ENCODE measurements at regions not wholly inside any gene's neighbourhood (a gene's known extent, or its start where the extent isn't known, plus 50 kb on each side); places are given as distances from the start of the nearest gene placed in this dataset.
"Not testable (repeated sequence)": the region's sequence is repeated elsewhere in the genome, so short reads cannot be mapped to it uniquely, and the experiment has no call there.

DNA sequence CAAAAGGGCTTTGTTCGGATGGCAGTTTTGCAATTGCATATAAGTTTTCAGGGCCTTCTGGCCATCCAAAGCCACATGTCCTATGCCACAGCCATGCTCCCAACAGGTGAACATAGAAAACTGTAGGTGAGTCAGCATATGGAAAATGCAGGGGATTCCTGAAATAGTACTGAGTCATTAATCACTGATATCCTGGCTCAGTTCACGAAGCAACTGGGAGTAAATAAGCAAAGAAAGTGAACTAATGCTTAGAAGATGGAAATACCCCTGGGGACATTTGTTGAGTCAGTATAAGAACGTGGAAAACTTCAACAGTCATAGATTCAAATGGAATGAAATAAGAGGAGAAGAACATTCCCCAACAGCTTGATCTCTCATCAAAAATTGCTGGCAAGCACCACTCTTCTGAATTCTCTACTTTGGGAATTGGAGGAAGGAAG is 148.9 kb upstream of the RUNX1 start:
- DNase-seq (ENCODE audit: low read depth in 2 of 3, low spot score in 1 of 3), result no peak

DNA sequence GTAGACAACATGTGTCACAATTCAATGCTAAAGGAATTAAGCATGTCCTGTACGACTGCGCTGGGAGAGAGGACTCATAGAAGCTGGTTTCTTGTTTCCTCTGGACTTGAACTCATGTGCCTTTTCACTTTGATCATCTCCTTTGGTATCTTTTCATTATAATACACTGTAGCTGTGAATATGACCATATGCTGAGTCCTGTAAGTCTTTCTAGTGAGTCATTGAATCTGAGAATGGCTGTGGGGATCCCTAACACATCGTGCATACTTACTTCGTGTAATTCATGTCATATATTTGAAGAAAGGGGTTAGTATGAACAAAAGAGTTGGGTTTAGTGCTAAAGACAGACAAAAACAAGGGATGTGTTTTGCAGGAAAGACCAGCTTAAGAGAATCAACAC is 148.1 kb upstream of the RUNX1 start:
- no peak for DNase-seq (ENCODE audit: low read depth in 2 of 3, low spot score in 1 of 3)

DNA sequence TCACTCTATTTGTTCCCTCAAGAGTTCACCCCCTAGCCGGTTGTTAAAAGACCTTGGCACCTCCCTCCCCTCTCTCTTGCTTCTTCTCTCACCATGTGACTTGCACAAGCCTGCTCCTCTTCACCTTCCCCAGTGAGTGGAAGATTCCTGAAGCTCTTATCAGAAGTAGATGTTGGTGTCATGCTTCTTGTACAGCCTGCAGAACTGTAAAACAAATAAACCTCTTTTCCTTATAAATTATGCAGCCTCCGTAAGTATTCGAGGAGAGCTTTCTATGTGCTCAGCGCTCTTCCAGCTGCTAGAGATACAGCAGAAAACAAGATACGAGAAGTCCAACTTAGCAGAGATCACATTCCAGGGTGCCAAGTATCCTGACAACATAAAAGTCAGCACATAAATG is 147.0 kb upstream of the RUNX1 start:
- DNase-seq (ENCODE audit: low read depth in 2 of 3, low spot score in 1 of 3), result no peak

DNA sequence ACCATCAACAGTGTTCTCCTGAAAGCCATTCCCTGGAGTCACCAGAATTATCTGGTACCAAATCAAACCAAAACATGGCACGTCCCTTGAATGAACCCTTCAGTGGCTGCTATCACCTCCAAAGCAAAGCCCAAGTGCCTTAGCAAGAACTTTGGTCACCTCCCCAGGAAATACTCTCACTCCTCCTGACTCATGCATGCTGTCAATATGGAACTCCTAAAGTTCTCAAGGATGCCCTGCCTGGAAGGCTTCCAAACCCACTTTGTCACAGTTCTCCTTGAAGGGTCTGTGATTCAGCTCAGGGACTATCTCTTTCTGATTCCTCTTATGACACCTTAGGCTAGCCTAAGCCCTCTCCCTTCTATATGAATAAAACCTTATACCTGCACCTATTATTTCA is 146.1 kb upstream of the RUNX1 start:
- DNase-seq (ENCODE audit: low read depth in 2 of 3, low spot score in 1 of 3), result no peak

DNA sequence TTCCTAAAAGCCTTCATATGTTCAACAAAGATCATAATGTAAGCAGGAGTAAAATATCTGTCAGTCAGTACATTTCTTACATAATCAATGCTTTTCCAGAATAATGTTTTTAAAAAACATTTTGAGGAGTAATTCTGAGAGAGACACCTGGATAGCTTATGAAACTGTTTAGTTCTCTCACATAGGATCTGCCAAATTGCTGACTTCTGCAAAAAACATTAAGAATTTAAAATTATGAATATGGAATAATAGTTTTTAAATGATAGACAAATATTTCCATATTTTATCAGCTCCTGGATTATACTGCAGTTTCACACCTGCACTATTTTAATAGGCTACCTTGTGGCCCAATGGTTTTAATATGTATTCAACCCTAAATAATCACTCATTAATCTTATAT is 142.7 kb upstream of the RUNX1 start:
- DNase-seq (ENCODE audit: low read depth in 2 of 3, low spot score in 1 of 3), result no peak

DNA sequence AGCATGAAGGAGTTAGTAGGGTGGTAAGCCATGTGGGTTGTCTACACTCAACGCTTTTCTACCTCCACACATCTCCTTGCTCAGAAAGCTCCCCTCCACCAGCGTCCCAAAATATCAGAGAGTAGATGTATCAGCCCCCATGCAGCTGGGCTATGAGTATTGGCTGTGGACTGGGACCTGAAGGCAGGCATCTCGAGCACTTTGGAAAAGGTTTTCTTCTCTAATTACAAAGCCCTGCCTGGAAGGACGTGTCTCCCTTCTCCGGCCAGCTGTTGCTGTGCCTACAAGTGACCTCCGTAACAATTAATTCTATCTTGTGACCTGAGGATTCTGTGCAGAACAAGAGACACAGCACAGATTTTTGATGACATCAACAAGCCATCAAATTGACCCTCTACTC is 142.0 kb upstream of the RUNX1 start:
- no peak for DNase-seq (ENCODE audit: low read depth in 2 of 3, low spot score in 1 of 3)

DNA sequence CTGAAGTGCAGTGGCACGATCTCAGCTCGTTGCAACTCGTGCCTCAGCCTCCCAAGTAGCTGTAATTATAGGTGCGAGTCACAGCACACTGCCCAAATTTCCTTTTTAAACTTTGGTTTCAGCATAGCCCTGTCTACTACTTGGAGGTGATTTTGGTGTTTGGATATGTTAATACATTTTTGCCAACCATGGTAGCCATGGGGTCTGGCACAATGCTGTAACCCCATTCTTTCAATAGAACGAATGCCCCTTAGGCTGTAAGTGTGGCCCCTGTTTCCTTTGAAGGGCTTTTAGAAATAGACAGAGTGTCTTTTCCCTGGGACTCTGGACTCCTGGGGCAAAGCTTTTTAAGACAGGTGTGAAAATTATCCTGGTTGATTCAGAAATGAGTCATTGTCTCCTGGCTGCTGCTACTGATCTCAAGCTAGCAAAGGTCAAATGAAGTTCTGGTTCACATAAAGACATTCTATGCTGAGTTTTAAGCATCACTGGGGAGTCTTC is 141.1 kb upstream of the RUNX1 start:
- no peak for DNase-seq (ENCODE audit: low read depth in 2 of 3, low spot score in 1 of 3)

DNA sequence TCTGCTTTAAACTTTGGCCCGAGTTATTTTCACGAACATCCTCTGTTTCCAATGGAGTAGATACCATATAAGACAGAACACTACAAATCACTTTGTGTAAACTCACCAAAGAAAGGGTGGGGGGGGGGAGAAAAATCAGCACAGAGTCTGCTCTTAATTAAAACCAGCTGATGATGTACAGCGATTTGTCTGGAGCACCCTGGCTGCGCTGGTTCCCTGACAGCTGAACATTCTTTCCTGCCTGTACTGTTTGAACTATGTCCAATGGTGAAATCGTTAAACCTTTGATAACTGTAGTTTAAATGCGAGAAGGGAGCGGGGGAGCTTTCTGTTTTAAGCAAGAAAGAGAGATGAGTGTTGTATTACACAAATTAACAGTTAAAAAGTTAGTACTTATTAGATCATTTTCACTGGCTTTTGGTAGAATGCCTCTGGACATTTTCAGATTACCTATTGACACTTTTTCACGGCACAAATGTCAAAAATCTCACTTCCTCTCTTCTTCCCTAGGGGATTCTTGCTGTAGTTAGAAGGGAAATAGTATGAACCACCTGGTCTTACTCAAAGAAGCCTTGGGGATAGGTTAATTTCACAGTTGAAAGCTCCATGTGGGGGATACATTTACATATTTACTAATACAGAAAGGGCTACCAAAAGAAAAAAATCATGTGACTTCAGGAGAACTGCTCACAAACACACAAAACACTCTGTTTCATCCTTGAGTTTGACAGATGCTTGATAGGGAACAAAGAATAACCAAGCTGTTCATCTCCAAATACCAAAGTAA is 140.2 kb upstream of the RUNX1 start:
- DNase-seq (ENCODE audit: low read depth in 2 of 3, low spot score in 1 of 3), result no peak

DNA sequence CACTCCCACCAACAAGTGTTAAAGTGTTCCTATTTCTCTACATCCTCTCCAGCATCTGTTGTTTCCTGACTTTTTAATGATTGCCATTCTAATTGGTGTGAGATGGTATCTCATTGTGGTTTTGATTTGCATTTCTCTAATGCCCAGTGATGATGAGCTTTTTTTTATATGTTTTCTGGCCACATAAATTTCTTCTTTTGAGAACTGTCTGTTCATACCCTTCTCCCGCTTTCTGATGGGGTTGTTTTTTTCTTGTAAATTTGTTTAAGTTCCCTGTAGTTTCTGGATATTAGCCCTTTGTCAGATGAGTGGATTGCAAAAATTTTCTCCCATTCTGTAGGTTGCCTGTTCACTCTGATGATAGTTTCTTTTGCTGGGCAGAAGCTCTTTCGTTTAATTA is 134.3 kb upstream of the RUNX1 start:
- not testable (repeated sequence) for DNase-seq (ENCODE audit: low read depth in 2 of 3, low spot score in 1 of 3)

DNA sequence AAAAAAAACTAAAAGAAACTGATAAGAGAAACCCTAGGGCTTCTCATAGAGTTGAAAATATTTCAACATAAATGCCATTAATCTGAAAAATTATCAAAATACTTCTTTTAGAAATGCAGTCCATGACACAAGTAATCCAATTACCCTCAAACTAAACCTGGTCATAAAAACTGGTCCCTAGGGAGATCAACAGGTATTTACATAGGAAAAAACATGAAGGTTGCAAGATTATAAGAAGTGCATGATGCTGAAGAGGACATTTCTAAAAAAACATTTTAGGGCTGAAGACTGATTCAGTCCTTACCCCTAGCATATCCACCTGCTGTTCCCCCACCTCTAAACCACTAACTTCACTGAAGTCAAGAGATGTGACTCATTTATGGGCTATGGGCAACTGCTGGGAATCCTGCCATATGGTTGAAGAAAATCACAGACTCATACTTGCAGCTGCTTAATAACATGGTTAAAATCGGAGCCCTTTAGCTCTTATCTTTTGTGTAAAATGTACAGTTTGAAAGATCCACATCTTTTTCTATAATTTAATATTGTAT is 131.0 kb upstream of the RUNX1 start:
- DNase-seq (ENCODE audit: low read depth in 2 of 3, low spot score in 1 of 3), result no peak

DNA sequence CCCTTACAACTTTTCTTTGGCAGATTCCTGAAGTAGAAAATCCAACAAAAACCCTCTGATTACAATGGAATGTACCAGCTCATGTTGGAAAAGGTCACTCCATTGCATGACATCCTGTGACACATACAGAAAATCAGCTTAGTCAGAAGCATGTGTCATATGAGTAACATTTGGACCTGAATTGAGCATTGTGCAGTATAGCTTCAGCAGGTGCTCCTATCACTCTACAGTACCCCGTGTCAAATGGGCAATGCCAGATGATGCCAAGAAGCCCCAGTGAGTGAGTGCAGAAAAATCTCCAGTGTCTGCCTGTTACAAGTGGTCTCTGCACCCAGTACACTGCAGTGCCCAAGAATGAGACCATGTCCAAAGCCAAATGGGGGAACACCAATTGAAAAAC is 129.7 kb upstream of the RUNX1 start:
- DNase-seq (ENCODE audit: low read depth in 2 of 3, low spot score in 1 of 3), result no peak

DNA sequence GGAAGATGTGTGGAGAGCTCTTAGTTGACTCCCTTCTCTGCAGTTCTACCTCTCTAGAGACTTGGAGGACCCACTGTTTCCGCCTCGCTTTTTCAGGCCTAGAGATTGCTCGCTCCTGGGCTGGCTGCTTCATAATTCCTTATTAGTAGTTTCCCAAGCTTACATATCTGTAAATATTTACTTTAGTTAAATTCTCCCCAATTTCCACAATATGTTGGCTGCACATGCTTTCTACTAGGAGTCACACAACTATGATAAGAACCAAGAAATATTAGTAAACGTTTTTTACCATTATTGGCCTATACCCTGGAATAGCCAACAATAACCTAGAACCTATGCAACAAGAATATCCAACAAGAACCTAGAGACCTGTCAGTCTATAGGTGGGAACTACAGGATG is 129.0 kb upstream of the RUNX1 start:
- DNase-seq (ENCODE audit: low read depth in 2 of 3, low spot score in 1 of 3), result no peak

DNA sequence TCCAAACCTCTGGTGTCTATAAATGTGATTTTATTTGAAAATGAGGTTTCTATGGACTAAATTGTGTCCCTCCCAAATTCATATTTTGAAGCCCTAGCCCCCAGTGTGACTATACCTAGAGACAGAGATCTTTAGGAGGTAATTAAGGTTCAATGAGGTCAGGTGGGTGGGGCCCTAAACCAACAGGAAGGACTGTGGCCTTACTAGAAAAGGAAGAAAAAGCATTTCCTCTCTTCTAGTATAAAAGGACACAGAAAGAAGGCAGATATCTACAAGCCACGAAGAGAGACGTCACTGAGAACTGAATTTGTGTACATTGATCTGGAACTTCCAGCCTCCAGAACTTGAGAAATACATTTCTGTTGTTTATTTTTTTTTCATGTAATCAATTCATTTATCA is 123.1 kb upstream of the RUNX1 start:
- no peak for DNase-seq (ENCODE audit: low read depth in 2 of 3, low spot score in 1 of 3)

DNA sequence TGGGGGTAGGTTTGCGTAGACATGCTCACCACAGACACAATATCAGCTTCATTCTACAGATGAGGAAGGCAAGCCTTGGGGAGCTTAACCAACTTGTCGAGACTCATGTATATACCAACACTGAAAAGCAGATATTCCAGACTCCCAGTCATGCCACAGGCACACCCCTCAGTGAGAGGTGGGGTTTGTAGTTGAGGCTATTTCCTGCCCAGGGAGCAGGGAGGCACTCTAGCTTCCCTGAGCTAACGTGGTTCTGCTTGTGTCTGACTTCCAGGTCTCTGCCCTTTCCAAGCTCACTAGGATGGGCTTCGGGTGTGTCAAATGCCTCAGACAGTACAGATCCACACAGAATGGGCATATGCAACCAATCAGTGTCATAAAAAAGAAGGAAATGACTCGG is 122.3 kb upstream of the RUNX1 start:
- DNase-seq (ENCODE audit: low read depth in 2 of 3, low spot score in 1 of 3), result no peak

DNA sequence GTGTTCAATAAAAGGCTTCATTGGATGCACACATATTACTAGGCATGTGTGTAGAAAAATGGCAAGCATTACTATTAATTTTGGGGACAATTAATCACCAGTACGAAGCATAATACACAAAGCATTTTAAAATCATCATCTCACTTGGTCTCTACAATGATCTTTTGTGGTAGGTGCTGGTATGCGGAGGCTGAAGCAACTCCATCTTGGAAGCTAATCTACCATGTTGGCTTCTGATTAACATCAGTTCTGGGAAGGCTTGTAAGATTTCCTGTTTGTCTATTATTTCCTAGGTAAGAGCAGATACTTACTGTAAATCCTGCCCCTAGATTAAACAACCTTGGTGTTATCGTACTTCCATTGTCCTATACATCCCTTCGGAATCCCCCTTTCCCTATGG is 121.7 kb upstream of the RUNX1 start:
- no peak for DNase-seq (ENCODE audit: low read depth in 2 of 3, low spot score in 1 of 3)

DNA sequence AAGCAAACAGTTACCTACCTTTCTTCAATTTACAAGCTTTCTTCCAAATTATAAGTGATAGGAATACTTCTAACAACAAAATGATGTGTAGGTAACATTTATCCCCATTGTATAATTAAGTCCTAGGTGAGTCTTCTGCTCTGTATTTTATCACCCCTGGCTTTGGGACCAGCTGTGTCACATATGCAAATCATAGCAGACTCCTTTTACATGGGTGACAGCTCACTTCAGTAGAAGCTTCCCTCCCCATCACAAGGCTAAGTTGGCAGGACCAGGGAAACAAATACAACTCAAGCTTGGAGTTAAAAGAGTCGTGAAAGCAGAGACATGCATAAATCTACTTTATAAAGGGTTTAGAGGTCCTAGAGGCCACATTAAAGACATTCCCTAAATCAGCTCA is 121.1 kb upstream of the RUNX1 start:
- DNase-seq (ENCODE audit: low read depth in 2 of 3, low spot score in 1 of 3), result no peak

DNA sequence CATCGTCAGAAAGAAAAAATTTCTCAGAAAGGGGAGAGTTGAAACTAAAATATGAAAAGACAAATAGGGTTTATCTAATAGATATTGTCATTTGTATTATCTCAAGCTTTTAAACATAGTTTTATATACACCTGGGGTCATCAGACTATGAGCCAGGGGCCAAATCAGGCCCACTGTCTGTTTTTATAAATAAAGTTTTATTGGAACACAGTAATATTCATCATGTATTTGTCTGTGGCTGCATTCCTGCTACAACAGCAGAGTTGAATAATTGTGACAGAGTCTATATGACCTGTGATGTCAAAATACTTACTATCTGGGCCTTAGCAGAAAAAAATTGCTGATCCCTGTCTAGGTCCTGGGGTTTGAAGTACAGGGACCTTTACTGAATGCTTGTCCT is 120.5 kb upstream of the RUNX1 start:
- DNase-seq (ENCODE audit: low read depth in 2 of 3, low spot score in 1 of 3), result no peak

DNA sequence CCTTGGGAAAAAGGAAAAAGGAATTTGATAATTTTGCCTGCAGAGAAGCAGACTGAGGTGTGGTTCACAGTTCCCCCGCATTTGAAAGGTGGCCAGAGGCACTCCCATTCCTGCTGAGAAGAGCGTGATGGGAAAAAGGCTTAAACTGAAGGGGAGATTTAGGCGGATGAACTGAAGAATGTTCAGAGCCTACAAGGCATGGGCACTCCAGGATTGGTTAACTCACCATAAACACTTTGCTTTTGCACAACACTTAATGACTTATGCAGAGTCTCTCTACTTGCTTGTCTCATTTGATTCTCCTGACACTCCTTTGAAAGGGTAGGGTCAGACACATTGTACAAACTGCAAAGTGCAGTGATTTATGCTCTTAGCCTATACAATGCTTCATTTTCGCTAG is 119.6 kb upstream of the RUNX1 start:
- DNase-seq (ENCODE audit: low read depth in 2 of 3, low spot score in 1 of 3), result no peak

DNA sequence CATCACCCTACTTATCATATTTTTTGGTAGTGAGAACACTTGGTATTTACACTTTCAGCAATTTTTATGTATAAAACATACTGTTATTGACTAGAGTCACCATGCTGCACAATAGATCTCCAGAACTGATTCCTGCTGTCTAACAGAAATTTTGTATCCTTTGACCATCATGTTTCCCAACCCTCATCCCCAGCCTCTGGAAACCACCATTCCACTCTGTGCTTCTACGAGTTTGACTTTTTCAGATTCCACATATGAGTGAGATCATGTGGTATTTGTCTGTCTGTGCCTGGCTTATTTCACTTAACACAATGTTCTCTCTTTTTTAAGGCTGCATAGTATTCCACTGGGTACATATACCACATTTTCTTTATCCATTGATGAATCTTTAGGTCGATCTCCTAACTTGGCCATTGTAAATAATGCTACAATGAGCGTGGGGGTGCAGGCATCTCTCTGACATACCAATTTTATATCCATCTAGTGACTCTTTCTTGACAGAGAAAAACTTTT is 115.9 kb upstream of the RUNX1 start:
- DNase-seq (ENCODE audit: low read depth in 2 of 3, low spot score in 1 of 3), result no peak

DNA sequence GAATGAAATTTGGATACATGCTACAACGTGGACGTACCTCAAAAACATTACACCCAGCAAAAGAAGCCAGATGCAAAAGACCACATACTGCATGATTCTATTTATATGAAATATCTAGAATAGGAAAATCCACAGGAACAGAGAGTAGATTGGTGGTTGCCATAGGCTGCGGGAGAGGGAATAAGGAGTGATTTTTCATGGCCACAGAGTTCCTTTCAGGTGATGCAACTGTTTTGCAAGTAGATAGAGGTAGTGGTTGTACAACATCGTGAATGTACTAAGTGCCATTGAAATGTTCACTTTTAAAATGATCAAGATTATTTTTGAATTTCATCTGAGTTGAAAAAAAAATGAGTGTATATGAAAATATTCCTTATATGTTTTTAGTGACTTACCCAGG is 115.3 kb upstream of the RUNX1 start:
- DNase-seq (ENCODE audit: low read depth in 2 of 3, low spot score in 1 of 3), result no peak

DNA sequence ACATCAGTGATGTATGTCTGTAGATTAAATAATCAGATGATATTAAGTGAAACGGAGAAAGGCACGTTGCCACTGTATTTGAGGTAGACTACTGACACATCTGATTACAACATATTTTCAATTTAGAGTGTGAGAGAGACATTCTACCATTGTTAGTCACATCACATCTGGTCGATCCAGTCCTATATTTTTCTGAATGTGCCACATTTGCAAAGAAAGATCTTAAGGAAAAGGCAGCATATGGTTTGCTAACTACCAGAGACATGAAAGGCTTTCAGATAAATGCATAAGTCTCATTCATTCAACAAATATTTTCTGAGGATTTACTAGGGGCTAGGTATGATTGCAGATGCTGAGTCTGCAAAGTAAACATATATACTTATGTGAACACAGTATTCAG is 114.3 kb upstream of the RUNX1 start:
- no peak for DNase-seq (ENCODE audit: low read depth in 2 of 3, low spot score in 1 of 3)

DNA sequence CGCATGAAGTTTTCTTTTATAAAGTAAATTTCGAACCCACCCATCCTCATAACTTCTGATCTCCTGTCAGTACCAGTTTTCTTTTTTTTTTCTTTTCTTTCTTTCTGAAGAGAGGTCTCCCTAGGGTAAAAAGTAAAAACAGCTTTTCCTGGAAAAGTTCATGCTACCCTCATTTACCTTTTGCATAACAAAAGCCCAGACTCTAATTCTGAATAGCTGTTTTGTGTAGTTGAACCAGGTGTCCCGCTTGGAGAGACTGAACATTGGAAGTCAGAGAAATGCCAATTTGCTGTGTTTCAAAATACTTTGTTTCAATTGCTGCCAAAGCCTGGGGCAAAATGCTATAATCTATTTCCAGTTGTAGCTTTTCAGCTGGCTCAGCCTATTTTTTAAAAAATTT is 113.7 kb upstream of the RUNX1 start:
- no peak for DNase-seq (ENCODE audit: low read depth in 2 of 3, low spot score in 1 of 3)

DNA sequence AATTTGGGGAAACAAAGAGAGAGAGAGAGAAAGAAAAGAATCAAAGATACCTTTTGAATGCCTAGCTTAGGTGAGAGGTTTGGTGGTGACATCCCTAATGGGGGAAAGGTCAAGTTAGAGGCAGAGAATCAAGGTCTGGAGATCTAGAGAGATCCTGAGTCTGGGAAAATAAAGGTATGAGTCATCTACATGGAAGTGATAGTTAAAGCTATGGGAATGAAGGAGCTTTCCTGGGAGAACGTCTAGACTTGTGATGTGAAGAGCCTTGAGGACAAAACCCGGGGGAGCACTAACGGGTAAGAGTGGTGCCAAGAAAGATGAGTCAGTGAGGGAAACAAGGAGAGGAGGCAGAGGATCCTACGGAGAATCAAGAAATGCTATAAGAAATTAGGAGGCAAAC is 110.8 kb upstream of the RUNX1 start:
- DNase-seq (ENCODE audit: low read depth in 2 of 3, low spot score in 1 of 3), result no peak
